ENCODE measurements at regions not wholly inside any gene's neighbourhood (a gene's known extent, or its start where the extent isn't known, plus 50 kb on each side); places are given as distances from the start of the nearest gene placed in this dataset.

DNA sequence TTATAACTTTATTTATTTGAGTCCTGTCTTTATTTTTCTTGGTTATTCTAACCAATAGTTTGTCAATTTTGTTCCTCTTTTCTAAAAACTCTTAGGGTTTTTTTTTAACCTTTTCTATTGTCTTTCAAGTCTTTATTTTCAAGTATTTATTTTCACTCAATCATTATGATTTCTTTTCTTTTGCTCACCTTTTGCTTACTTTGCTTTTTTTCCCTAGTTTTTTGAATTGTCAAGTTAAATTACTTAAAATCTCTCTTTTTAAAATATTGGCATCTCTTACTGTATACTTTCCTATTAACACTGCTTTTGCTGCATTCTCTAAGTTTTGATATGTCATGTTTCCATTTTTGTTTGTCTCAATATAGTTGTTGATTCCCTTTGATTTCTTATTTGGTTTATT lies 396.8 kb upstream of the CCDC179 start:
- TF ChIP-seq, protein P1, sequence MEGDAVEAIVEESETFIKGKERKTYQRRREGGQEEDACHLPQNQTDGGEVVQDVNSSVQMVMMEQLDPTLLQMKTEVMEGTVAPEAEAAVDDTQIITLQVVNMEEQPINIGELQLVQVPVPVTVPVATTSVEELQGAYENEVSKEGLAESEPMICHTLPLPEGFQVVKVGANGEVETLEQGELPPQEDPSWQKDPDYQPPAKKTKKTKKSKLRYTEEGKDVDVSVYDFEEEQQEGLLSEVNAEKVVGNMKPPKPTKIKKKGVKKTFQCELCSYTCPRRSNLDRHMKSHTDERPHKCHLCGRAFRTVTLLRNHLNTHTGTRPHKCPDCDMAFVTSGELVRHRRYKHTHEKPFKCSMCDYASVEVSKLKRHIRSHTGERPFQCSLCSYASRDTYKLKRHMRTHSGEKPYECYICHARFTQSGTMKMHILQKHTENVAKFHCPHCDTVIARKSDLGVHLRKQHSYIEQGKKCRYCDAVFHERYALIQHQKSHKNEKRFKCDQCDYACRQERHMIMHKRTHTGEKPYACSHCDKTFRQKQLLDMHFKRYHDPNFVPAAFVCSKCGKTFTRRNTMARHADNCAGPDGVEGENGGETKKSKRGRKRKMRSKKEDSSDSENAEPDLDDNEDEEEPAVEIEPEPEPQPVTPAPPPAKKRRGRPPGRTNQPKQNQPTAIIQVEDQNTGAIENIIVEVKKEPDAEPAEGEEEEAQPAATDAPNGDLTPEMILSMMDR (IDR thresholded peaks at IDR 0.05; ENCODE audit: low read depth, low read length, poor library complexity, severe bottlenecking): no peak
- TF ChIP-seq EZH2phosphoT487 (IDR thresholded peaks at IDR 0.05; ENCODE audit: borderline replicate concordance, low read length): no peak

All from DOHH2 (cell line).